ENCODE measurements at regions not wholly inside any gene's neighbourhood (a gene's known extent, or its start where the extent isn't known, plus 50 kb on each side); places are given as distances from the start of the nearest gene placed in this dataset.

DNA sequence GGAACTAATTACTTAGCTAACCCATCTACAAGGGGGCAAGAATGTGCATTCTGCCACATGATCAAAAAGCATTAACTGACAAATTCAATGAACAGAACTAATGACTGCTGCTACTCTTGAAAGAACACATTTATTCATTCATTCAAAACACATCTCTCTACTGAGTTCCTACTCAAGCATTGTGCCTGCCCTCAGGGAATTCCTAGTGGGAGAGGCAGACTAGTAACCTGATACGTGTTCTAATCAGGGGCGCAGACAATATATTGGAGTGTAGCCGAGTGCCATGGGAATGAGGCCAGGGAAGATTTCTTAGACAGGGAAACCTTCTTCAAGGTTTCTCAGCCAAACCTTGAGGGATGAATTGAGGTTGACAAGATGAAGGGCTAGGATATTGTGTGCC is 56.7 kb upstream of the PAPPA start:
- TF ChIP-seq POLR2AphosphoS5 (IDR thresholded peaks at IDR 0.05; ENCODE audit: low read depth, low read length), result no peak
- TF ChIP-seq, protein P1, sequence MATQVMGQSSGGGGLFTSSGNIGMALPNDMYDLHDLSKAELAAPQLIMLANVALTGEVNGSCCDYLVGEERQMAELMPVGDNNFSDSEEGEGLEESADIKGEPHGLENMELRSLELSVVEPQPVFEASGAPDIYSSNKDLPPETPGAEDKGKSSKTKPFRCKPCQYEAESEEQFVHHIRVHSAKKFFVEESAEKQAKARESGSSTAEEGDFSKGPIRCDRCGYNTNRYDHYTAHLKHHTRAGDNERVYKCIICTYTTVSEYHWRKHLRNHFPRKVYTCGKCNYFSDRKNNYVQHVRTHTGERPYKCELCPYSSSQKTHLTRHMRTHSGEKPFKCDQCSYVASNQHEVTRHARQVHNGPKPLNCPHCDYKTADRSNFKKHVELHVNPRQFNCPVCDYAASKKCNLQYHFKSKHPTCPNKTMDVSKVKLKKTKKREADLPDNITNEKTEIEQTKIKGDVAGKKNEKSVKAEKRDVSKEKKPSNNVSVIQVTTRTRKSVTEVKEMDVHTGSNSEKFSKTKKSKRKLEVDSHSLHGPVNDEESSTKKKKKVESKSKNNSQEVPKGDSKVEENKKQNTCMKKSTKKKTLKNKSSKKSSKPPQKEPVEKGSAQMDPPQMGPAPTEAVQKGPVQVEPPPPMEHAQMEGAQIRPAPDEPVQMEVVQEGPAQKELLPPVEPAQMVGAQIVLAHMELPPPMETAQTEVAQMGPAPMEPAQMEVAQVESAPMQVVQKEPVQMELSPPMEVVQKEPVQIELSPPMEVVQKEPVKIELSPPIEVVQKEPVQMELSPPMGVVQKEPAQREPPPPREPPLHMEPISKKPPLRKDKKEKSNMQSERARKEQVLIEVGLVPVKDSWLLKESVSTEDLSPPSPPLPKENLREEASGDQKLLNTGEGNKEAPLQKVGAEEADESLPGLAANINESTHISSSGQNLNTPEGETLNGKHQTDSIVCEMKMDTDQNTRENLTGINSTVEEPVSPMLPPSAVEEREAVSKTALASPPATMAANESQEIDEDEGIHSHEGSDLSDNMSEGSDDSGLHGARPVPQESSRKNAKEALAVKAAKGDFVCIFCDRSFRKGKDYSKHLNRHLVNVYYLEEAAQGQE (IDR thresholded peaks at IDR 0.05; ENCODE audit: insufficient read depth in 1 of 2, low read depth in 2 of 2, low read length in 1 of 2), result no peak
- no peak for TF ChIP-seq TCF7L2 (IDR thresholded peaks at IDR 0.05; ENCODE audit: low read depth, low read length)
- TF ChIP-seq, protein P2, sequence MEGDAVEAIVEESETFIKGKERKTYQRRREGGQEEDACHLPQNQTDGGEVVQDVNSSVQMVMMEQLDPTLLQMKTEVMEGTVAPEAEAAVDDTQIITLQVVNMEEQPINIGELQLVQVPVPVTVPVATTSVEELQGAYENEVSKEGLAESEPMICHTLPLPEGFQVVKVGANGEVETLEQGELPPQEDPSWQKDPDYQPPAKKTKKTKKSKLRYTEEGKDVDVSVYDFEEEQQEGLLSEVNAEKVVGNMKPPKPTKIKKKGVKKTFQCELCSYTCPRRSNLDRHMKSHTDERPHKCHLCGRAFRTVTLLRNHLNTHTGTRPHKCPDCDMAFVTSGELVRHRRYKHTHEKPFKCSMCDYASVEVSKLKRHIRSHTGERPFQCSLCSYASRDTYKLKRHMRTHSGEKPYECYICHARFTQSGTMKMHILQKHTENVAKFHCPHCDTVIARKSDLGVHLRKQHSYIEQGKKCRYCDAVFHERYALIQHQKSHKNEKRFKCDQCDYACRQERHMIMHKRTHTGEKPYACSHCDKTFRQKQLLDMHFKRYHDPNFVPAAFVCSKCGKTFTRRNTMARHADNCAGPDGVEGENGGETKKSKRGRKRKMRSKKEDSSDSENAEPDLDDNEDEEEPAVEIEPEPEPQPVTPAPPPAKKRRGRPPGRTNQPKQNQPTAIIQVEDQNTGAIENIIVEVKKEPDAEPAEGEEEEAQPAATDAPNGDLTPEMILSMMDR (IDR thresholded peaks at IDR 0.05), result no peak
- TF ChIP-seq SIN3A (IDR thresholded peaks at IDR 0.05; ENCODE audit: borderline replicate concordance, insufficient read depth, low read depth, low read length), result no peak
- Histone ChIP-seq H3K36me3 (ENCODE audit: control insufficient read depth, insufficient read depth, low read length) (no peaks in the 10 kb centered on the region), H3K27ac (ENCODE audit: low read length) (no peak overlapping the region), H3K4me1 (ENCODE audit: control insufficient read depth, insufficient read depth, low read length) (no peaks in the 10 kb centered on the region), H3K27me3 (ENCODE audit: control insufficient read depth, insufficient read depth, low read length) (no peaks in the 10 kb centered on the region), H3K9me3 (ENCODE audit: control insufficient read depth, insufficient read depth, low read depth, low read length) (no peaks in the 10 kb centered on the region), H3K4me3 (ENCODE audit: low read depth in 2 of 2, low read length in 2 of 2) (no peak overlapping the region)
- intact Hi-C loops (cut with micrococcal nuclease; ENCODE audit: unreplicated experiment), result no loop called here
- in situ Hi-C loops (cut with HindIII; ENCODE audit: low pct_unique_long_range_greater_than_20kb, low sequenced_read_pairs), result no loop called here
- ATAC-seq (no peak), DNase-seq (ENCODE audit: low read depth, low spot score) (no peak)
- CTCF ChIA-PET, result no interaction called here
- POLR2A ChIA-PET, result no interaction called here
- BruUV-seq (replicated peaks), result no TSS peak

DNA sequence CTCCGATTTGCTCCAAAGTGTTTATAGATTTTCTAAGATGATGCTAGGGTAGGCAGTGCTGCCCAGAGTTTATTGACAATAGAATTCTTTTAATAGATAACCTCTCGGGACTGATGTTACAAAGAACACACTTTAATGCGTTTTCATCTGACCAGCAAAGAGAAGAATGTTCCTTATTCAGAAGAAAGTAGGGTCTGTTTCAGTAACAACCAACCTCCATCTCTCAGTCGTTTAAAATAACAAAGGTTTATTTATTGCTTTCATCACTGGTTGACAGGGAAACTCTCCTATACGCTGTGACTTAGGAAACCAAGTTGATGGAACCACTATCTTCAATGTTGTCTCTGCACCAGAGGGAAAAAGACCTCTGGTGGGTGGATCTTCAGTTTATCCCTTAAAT is 55.1 kb upstream of the PAPPA start:
- no peaks in the 10 kb centered on the region for H3K27me3 ChIP-seq (ENCODE audit: control insufficient read depth, insufficient read depth, low read length)
- no peak overlapping the region for H3K4me3 ChIP-seq (ENCODE audit: low read depth in 2 of 2, low read length in 2 of 2)
- no peaks in the 10 kb centered on the region for H3K4me1 ChIP-seq (ENCODE audit: control insufficient read depth, insufficient read depth, low read length)
- BruUV-seq (replicated peaks), result no TSS peak
- intact Hi-C loops (cut with micrococcal nuclease; ENCODE audit: unreplicated experiment) (no loop called here), in situ Hi-C loops (cut with HindIII; ENCODE audit: low pct_unique_long_range_greater_than_20kb, low sequenced_read_pairs) (no loop called here)
- H3K36me3 ChIP-seq (ENCODE audit: control insufficient read depth, insufficient read depth, low read length), result no peaks in the 10 kb centered on the region
- DNase-seq (ENCODE audit: low read depth, low spot score) (no peak), ATAC-seq (no peak)
- ChIA-PET CTCF (no interaction called here), POLR2A (no interaction called here)
- TF ChIP-seq, protein P1 (IDR thresholded peaks at IDR 0.05; ENCODE audit: insufficient read depth in 1 of 2, low read depth in 2 of 2, low read length in 1 of 2), result no peak
- TF ChIP-seq SIN3A (IDR thresholded peaks at IDR 0.05; ENCODE audit: borderline replicate concordance, insufficient read depth, low read depth, low read length) (no peak), POLR2AphosphoS5 (IDR thresholded peaks at IDR 0.05; ENCODE audit: low read depth, low read length) (no peak), TCF7L2 (IDR thresholded peaks at IDR 0.05; ENCODE audit: low read depth, low read length) (no peak)
- H3K9me3 ChIP-seq (ENCODE audit: control insufficient read depth, insufficient read depth, low read depth, low read length), result no peaks in the 10 kb centered on the region
- no peak overlapping the region for H3K27ac ChIP-seq (ENCODE audit: low read length)
